Fibroblast of the aortic adventitia (primary cell): ENCODE measurements at regions not wholly inside any gene's neighbourhood (a gene's known extent, or its start where the extent isn't known, plus 50 kb on each side); places are given as distances from the start of the nearest gene placed in this dataset.

ENCODE experiments used
- DNase-seq: peaks from one replicate; pipeline ENCODE4 v3.0.0-alpha.2; 2010; ENCODE audit warnings: low read depth
- H3K4me3 ChIP-seq: 2 replicates; pipeline ENCODE4 v1.5.1; 2011; ENCODE audit warnings: low read depth, mild to moderate bottlenecking, control low read depth, low read length, moderate library complexity
- TF ChIP-seq, protein P1 (sequence below): IDR thresholded peaks from 2 replicates; pipeline ENCODE4 v1.5.1; 2011; ENCODE audit warnings: mild to moderate bottlenecking, low read length, control low read depth, inconsistent platforms; ENCODE audit not compliant: insufficient read depth

DNA sequence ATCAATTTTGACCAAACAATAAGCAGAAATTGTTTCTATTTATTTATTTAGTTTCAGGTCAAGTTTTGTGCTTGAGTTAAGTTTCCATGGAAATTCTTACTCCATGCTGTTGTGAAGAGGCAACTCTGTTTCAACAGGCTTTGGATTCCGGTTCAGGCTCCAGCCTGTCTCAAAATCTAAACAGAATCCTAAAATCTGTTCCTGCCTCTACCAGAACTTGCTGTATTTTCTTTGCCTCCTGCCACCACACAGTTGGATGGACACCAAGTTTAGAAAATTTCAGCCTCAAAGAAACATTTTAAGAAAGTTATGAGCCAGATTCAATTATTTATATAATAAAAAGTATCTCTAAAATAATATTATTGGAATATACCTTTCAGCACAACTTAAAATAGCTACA, 330.9 kb downstream of the FOXG1 start:
- DNase-seq = no peak
- no peak overlapping the region for H3K4me3 ChIP-seq
- TF ChIP-seq, protein P1, sequence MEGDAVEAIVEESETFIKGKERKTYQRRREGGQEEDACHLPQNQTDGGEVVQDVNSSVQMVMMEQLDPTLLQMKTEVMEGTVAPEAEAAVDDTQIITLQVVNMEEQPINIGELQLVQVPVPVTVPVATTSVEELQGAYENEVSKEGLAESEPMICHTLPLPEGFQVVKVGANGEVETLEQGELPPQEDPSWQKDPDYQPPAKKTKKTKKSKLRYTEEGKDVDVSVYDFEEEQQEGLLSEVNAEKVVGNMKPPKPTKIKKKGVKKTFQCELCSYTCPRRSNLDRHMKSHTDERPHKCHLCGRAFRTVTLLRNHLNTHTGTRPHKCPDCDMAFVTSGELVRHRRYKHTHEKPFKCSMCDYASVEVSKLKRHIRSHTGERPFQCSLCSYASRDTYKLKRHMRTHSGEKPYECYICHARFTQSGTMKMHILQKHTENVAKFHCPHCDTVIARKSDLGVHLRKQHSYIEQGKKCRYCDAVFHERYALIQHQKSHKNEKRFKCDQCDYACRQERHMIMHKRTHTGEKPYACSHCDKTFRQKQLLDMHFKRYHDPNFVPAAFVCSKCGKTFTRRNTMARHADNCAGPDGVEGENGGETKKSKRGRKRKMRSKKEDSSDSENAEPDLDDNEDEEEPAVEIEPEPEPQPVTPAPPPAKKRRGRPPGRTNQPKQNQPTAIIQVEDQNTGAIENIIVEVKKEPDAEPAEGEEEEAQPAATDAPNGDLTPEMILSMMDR = no peak

DNA sequence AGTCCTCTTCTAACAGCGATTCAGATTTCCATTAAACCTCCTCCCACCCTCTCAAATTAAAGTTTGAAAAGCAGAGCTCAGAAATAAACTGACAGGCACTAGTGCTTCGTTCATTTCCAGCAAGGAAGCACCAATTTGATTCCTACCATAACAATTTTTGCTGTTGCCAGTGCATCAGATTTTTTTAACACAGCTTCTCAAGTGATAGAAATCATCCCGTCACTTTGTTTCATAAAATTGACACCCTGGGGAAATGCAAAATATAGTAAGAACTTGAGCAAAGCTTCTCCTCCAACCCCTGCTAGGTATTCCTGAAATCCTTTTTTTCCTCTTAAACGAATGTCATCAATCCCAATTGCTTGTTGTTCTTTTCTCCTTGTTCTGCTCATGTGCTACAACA, 332.1 kb downstream of the FOXG1 start:
- TF ChIP-seq, protein P1 = no peak
- H3K4me3 ChIP-seq = no peak overlapping the region

DNA sequence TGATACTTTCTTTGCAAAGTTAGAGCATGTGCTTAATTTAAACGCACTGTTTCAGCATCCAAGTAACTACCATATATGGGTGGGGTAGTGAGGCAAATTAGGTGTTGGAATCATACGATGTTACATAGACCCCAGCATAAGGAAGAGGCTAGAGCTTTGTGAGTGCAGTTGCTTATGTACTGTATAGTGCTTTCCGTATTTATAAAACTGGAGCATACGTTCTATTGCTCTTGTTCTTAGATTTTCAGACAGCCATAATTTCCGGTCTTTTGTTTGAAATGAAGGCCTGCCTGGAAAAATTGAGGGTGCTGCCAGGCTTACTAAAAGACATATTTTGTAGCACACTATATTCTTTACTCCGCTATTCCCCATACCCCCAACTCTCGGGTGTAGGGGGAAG, 335.7 kb downstream of the FOXG1 start:
- DNase-seq = no peak
- no peak overlapping the region for H3K4me3 ChIP-seq
- TF ChIP-seq, protein P1 = no peak

More for the DNA sequence above, 332.1 kb downstream of the FOXG1 start:
- no peak for DNase-seq

DNA sequence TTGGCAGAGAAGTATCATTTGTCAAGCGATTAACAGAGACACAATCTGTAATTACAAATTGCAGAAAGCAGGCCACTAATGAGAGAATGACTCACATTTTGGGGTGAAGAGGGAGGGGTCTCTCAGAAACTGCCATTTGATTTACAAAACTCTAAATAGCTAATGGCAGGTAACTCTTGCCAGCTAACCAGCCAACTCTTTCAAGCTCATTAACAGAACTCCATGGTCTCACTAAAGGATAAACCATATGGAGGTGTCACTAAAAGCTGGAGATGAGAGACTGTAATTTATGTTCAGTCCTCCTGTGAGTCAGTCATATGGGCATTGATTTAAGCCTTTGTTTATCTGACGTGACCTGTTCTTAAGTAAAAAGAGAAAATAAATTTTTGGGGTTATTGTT, 336.4 kb downstream of the FOXG1 start:
- no peak for DNase-seq
- no peak overlapping the region for H3K4me3 ChIP-seq
- TF ChIP-seq, protein P1 = no peak

DNA sequence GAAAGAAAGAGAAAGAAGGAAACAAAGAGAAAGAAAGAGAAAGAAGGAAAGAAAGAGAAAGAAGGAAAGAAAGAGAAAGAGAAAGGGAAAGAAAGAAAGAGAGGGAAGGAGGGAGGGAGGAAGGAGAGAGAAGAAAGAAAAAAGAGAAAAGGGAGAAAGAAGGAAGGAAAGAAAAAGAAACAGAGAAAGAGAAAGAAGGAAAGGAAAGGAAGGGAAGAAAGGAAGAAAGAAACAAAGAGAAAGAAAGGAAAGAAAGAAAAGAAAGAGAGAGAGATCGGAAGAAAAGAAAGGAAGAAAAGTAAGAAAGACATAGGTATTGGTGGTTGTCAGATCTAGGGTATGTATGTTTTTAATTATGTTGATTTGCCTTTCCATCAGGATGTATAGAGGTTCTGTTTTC, 342.3 kb downstream of the FOXG1 start:
- no peak overlapping the region for H3K4me3 ChIP-seq
- TF ChIP-seq, protein P1 = no peak
- no peak for DNase-seq

DNA sequence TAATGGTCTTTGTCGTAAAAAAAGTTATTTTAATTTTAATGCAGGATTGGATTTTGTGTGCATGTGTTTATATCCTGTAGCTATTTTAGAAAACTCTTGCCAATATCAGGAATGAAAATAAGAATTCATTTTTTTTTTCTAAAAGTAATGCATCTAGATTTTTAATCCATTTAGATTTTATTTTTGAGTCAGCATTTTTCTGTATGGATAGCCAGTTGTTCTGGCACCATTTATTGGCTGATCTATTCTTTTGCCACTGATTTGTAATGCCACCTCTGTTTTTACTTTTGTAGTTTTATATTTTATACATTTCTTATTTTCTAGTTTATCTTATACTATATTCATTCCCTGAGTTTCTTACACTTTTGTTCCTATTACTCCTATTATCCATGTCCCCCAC, 343.0 kb downstream of the FOXG1 start:
- TF ChIP-seq, protein P1 = no peak
- DNase-seq = no peak
- H3K4me3 ChIP-seq = no peak overlapping the region

DNA sequence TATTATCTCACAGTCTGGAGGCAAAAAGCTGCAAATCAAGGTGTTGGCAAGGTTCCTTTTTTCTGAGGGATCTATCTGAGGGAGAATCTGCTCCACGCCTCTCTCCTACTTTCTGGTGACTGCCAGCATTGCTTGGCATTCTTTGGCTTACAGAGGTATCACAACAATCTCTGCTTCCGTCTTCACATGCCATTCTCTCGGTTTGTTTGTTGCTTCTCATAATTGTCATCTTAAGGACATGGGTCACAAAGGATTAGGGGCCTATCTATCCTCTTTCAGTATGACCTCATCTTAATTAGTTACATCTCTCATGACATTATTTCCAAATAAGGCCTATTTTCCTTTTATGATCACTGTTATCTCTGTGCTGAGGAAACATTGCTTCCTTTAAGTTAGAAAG, 345.0 kb downstream of the FOXG1 start:
- DNase-seq = no peak
- no peak overlapping the region for H3K4me3 ChIP-seq
- TF ChIP-seq, protein P1 = no peak
